ENCODE measurements at regions not wholly inside any gene's neighbourhood (a gene's known extent, or its start where the extent isn't known, plus 50 kb on each side); places are given as distances from the start of the nearest gene placed in this dataset.

GRCh38 chr5:126686451-126687126 lies 85.8 kb downstream of the PHAX start:
- Histone ChIP-seq H3K9ac (ENCODE audit: insufficient read depth, low read length) (no peak overlapping the region), H3K79me2 (ENCODE audit: control insufficient read depth, insufficient read depth, low read length) (no peaks in the 10 kb centered on the region), H3K9me3 (ENCODE audit: control insufficient read depth, insufficient read depth, low read depth, low read length) (no peaks in the 10 kb centered on the region), H4K20me1 (ENCODE audit: control insufficient read depth, extremely low read depth, insufficient read depth, low read length) (no peaks in the 10 kb centered on the region), H3K36me3 (ENCODE audit: control insufficient read depth, insufficient read depth, low read length) (no peaks in the 10 kb centered on the region), H2AFZ (ENCODE audit: low read length) (no peak overlapping the region), H3K4me3 (replicated peaks in 1 of 4; ENCODE audit: control extremely low read depth in 1 of 4, insufficient read depth in 1 of 4, low read depth in 3 of 4, low read length in 4 of 4) (no peak overlapping the region), H3K27ac (ENCODE audit: insufficient read depth, low read length) (no peak overlapping the region), H3K4me1 (ENCODE audit: control insufficient read depth, extremely low read depth, insufficient read depth, low read length) (no peaks in the 10 kb centered on the region), H3K27me3 (ENCODE audit: control insufficient read depth, insufficient read depth, low read length) (peaks cover 2% of the 10 kb centered on the region), H3K4me2 (ENCODE audit: extremely low read depth, insufficient read depth, low read length) (no peak overlapping the region)
- TF ChIP-seq CTCF (conservative IDR thresholded peaks at IDR 0.05 in 1 of 2, IDR thresholded peaks at IDR 0.05 in 1 of 2; ENCODE audit: low read depth in 1 of 2, low read length in 2 of 2), result no peak
- no peak for DNase-seq (ENCODE audit: low read depth in 2 of 2)

- Histone ChIP-seq H3K9me3 (ENCODE audit: control insufficient read depth, insufficient read depth, low read depth, low read length) (no peaks in the 10 kb centered on the region), H3K27me3 (ENCODE audit: control insufficient read depth, insufficient read depth, low read length) (no peaks in the 10 kb centered on the region), H3K36me3 (ENCODE audit: control insufficient read depth, insufficient read depth, low read length) (no peaks in the 10 kb centered on the region), H2AFZ (ENCODE audit: low read length) (no peak overlapping the region), H3K4me2 (ENCODE audit: extremely low read depth, insufficient read depth, low read length) (no peak overlapping the region), H3K27ac (ENCODE audit: insufficient read depth, low read length) (no peak overlapping the region), H3K9ac (ENCODE audit: insufficient read depth, low read length) (no peak overlapping the region), H4K20me1 (ENCODE audit: control insufficient read depth, extremely low read depth, insufficient read depth, low read length) (no peaks in the 10 kb centered on the region), H3K4me1 (ENCODE audit: control insufficient read depth, extremely low read depth, insufficient read depth, low read length) (no peaks in the 10 kb centered on the region), H3K79me2 (ENCODE audit: control insufficient read depth, insufficient read depth, low read length) (no peaks in the 10 kb centered on the region), H3K4me3 (replicated peaks in 1 of 4; ENCODE audit: control extremely low read depth in 1 of 4, insufficient read depth in 1 of 4, low read depth in 3 of 4, low read length in 4 of 4) (no peak overlapping the region)
- DNase-seq (ENCODE audit: low read depth in 2 of 2), result no peak
- no peak for TF ChIP-seq EZH2 (IDR thresholded peaks at IDR 0.05; ENCODE audit: low read length, missing control alignments)
- TF ChIP-seq CTCF (conservative IDR thresholded peaks at IDR 0.05 in 1 of 2, IDR thresholded peaks at IDR 0.05 in 1 of 2; ENCODE audit: low read depth in 1 of 2, low read length in 2 of 2), result no peak
Observed at GRCh38 chr5:126692971-126693370, 84.0 kb upstream of the LMNB1 start.

GRCh38 chr5:126693806-126694205 lies 83.1 kb upstream of the LMNB1 start:
- Histone ChIP-seq H3K4me3 (replicated peaks in 1 of 4; ENCODE audit: control extremely low read depth in 1 of 4, insufficient read depth in 1 of 4, low read depth in 3 of 4, low read length in 4 of 4) (no peak overlapping the region), H3K9ac (ENCODE audit: insufficient read depth, low read length) (no peak overlapping the region), H3K27me3 (ENCODE audit: control insufficient read depth, insufficient read depth, low read length) (no peaks in the 10 kb centered on the region), H3K36me3 (ENCODE audit: control insufficient read depth, insufficient read depth, low read length) (no peaks in the 10 kb centered on the region), H3K4me2 (ENCODE audit: extremely low read depth, insufficient read depth, low read length) (no peak overlapping the region), H3K4me1 (ENCODE audit: control insufficient read depth, extremely low read depth, insufficient read depth, low read length) (no peaks in the 10 kb centered on the region), H3K9me3 (ENCODE audit: control insufficient read depth, insufficient read depth, low read depth, low read length) (no peaks in the 10 kb centered on the region), H3K27ac (ENCODE audit: insufficient read depth, low read length) (no peak overlapping the region), H4K20me1 (ENCODE audit: control insufficient read depth, extremely low read depth, insufficient read depth, low read length) (no peaks in the 10 kb centered on the region), H3K79me2 (ENCODE audit: control insufficient read depth, insufficient read depth, low read length) (no peaks in the 10 kb centered on the region), H2AFZ (ENCODE audit: low read length) (no peak overlapping the region)
- DNase-seq (ENCODE audit: low read depth in 2 of 2), result no peak
- TF ChIP-seq EZH2 (IDR thresholded peaks at IDR 0.05; ENCODE audit: low read length, missing control alignments) (no peak), CTCF (conservative IDR thresholded peaks at IDR 0.05 in 1 of 2, IDR thresholded peaks at IDR 0.05 in 1 of 2; ENCODE audit: low read depth in 1 of 2, low read length in 2 of 2) (no peak)

Data from fibroblast of lung (primary cell).